ENCODE measurements at regions not wholly inside any gene's neighbourhood (a gene's known extent, or its start where the extent isn't known, plus 50 kb on each side); places are given as distances from the start of the nearest gene placed in this dataset.

GRCh38 chr12:84506282-84506681, 406.3 kb downstream of the SLC6A15 start:
- DNase-seq, result peak in 1 of 5 donors; percentile 57
- TF ChIP-seq CTCF (IDR thresholded peaks at IDR 0.05; ENCODE audit: borderline replicate concordance, extremely low read depth, insufficient read depth), result no peak
- intact Hi-C loops (cut with DNase I), result no loop called here
- Histone ChIP-seq H3K4me1 (ENCODE audit: control insufficient read depth in 2 of 3, insufficient read depth in 2 of 3, low read depth in 1 of 3, low read length in 3 of 3) (no peaks in the 10 kb centered on the region), H3K27ac (ENCODE audit: low read depth in 2 of 2, low read length in 2 of 2) (no peak overlapping the region), H3K9ac (ENCODE audit: low read length in 3 of 3) (no peak overlapping the region), H3K4me3 (ENCODE audit: low read length in 3 of 3) (no peak overlapping the region), H3K9me3 (ENCODE audit: control insufficient read depth in 2 of 3, insufficient read depth in 1 of 3, low read length in 3 of 3) (no peaks in the 10 kb centered on the region), H3K36me3 (ENCODE audit: control insufficient read depth in 2 of 3, insufficient read depth in 3 of 3, low read length in 3 of 3) (no peaks in the 10 kb centered on the region), H3K27me3 (ENCODE audit: control insufficient read depth, insufficient read depth, low read length) (no peaks in the 10 kb centered on the region)
- no peak for FAIRE-seq

GRCh38 chr12:84502907-84503787, 409.5 kb downstream of the SLC6A15 start:
- no peaks in the 10 kb centered on the region for H3K36me3 ChIP-seq (ENCODE audit: control insufficient read depth in 2 of 3, insufficient read depth in 3 of 3, low read length in 3 of 3)
- intact Hi-C loops (cut with DNase I), result no loop called here
- DNase-seq (peak in 4 of 5 donors; percentile 50 to 76 (median 67)), FAIRE-seq (no peak)
- H3K27ac ChIP-seq (ENCODE audit: low read depth in 2 of 2, low read length in 2 of 2), result no peak overlapping the region
- peak; percentile 42 for TF ChIP-seq CTCF (IDR thresholded peaks at IDR 0.05; ENCODE audit: borderline replicate concordance, extremely low read depth, insufficient read depth)
- H3K4me1 ChIP-seq (ENCODE audit: control insufficient read depth in 2 of 3, insufficient read depth in 2 of 3, low read depth in 1 of 3, low read length in 3 of 3), result no peaks in the 10 kb centered on the region
- no peak overlapping the region for H3K9ac ChIP-seq (ENCODE audit: low read length in 3 of 3)
- no peaks in the 10 kb centered on the region for H3K9me3 ChIP-seq (ENCODE audit: control insufficient read depth in 2 of 3, insufficient read depth in 1 of 3, low read length in 3 of 3)
- no peaks in the 10 kb centered on the region for H3K27me3 ChIP-seq (ENCODE audit: control insufficient read depth, insufficient read depth, low read length)
- H3K4me3 ChIP-seq (ENCODE audit: low read length in 3 of 3), result no peak overlapping the region

GRCh38 chr12:84502180-84502860, 410.3 kb downstream of the SLC6A15 start:
- Histone ChIP-seq H3K27ac (ENCODE audit: low read depth in 2 of 2, low read length in 2 of 2) (no peak overlapping the region), H3K9me3 (ENCODE audit: control insufficient read depth in 2 of 3, insufficient read depth in 1 of 3, low read length in 3 of 3) (no peaks in the 10 kb centered on the region), H3K4me1 (ENCODE audit: control insufficient read depth in 2 of 3, insufficient read depth in 2 of 3, low read depth in 1 of 3, low read length in 3 of 3) (no peaks in the 10 kb centered on the region), H3K4me3 (ENCODE audit: low read length in 3 of 3) (no peak overlapping the region), H3K27me3 (ENCODE audit: control insufficient read depth, insufficient read depth, low read length) (no peaks in the 10 kb centered on the region), H3K36me3 (ENCODE audit: control insufficient read depth in 2 of 3, insufficient read depth in 3 of 3, low read length in 3 of 3) (no peaks in the 10 kb centered on the region), H3K9ac (ENCODE audit: low read length in 3 of 3) (no peak overlapping the region)
- no peak for TF ChIP-seq CTCF (IDR thresholded peaks at IDR 0.05; ENCODE audit: borderline replicate concordance, extremely low read depth, insufficient read depth)
- intact Hi-C loops (cut with DNase I), result no loop called here
- no peak for DNase-seq
- no peak for FAIRE-seq
